Neural crest cell (in vitro differentiated cells): ENCODE measurements at regions not wholly inside any gene's neighbourhood (a gene's known extent, or its start where the extent isn't known, plus 50 kb on each side); places are given as distances from the start of the nearest gene placed in this dataset.

Source experiments
- DNase-seq: peaks from one replicate; pipeline ENCODE4 v3.0.0; 2021; ENCODE audit warnings: low read depth, mixed read lengths, low spot score
- H3K27ac Mint-ChIP-seq: one replicate; pipeline ENCODE4 v1.8.0; 2021; ENCODE audit warnings: mild to moderate bottlenecking, mixed read lengths; ENCODE audit not compliant: unreplicated experiment
- H3K27me3 Mint-ChIP-seq: 2 replicates; pipeline ENCODE4 v1.8.0; 2021; ENCODE audit warnings: low read depth, mild to moderate bottlenecking, mixed read lengths
- H3K36me3 Mint-ChIP-seq: 2 replicates; pipeline ENCODE4 v1.8.0; 2021; ENCODE audit warnings: low read depth, mild to moderate bottlenecking, mixed read lengths
- H3K4me1 Mint-ChIP-seq: 2 replicates; pipeline ENCODE4 v1.8.0; 2021; ENCODE audit warnings: mixed read lengths
- H3K4me3 Mint-ChIP-seq: one replicate; pipeline ENCODE4 v1.8.0; 2021; ENCODE audit warnings: mild to moderate bottlenecking, mixed read lengths
- H3K9me3 Mint-ChIP-seq: 2 replicates; pipeline ENCODE4 v1.8.0; 2021; ENCODE audit warnings: mixed read lengths
- TF ChIP-seq, protein P1 (sequence below): fragments of 200-600 bp; sonication (generic); conservative IDR thresholded peaks from 2 replicates; pipeline ENCODE4 v1.5.0; 2021; ENCODE audit warnings: antibody characterized with exemption, mild to moderate bottlenecking

DNA sequence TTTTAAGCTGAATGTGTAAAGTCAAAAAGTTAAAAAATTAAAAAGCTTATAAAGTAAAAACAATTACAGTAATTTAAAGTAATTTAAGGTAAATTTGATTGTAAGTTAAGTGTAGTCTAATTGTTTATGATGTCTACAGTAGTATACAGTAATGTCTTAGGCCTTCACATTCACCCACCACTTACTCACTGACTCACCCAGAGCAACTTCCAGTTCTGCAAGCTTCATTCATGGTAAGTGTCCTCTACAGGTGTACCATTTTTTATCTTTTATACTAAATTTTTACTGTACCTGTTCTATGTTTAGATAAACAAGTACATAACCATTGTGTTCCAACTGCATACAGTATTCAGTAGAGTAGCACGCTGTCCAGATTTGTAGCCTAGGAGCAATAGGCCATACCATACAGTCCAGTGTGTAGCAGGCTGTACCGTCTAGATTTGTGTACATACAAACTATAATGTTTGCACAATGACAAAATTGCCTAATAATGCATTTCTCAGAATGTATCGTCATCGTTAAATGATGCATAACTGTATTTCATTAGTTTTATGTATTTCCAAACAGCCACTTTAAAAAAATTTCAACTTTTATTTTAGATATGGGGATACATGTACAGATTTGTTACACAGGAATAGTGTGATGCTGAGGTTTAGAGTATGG lies 319.3 kb downstream of the DYSF start:
- H3K36me3 Mint-ChIP-seq = no peaks in the 10 kb centered on the region
- no peak overlapping the region for H3K27ac Mint-ChIP-seq
- no peaks in the 10 kb centered on the region for H3K27me3 Mint-ChIP-seq
- H3K9me3 Mint-ChIP-seq = peaks cover 4% of the 10 kb centered on the region
- no peak overlapping the region for H3K4me3 Mint-ChIP-seq
- TF ChIP-seq, protein P1, sequence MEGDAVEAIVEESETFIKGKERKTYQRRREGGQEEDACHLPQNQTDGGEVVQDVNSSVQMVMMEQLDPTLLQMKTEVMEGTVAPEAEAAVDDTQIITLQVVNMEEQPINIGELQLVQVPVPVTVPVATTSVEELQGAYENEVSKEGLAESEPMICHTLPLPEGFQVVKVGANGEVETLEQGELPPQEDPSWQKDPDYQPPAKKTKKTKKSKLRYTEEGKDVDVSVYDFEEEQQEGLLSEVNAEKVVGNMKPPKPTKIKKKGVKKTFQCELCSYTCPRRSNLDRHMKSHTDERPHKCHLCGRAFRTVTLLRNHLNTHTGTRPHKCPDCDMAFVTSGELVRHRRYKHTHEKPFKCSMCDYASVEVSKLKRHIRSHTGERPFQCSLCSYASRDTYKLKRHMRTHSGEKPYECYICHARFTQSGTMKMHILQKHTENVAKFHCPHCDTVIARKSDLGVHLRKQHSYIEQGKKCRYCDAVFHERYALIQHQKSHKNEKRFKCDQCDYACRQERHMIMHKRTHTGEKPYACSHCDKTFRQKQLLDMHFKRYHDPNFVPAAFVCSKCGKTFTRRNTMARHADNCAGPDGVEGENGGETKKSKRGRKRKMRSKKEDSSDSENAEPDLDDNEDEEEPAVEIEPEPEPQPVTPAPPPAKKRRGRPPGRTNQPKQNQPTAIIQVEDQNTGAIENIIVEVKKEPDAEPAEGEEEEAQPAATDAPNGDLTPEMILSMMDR = no peak
- H3K4me1 Mint-ChIP-seq = peaks cover 4% of the 10 kb centered on the region
- DNase-seq = no peak

DNA sequence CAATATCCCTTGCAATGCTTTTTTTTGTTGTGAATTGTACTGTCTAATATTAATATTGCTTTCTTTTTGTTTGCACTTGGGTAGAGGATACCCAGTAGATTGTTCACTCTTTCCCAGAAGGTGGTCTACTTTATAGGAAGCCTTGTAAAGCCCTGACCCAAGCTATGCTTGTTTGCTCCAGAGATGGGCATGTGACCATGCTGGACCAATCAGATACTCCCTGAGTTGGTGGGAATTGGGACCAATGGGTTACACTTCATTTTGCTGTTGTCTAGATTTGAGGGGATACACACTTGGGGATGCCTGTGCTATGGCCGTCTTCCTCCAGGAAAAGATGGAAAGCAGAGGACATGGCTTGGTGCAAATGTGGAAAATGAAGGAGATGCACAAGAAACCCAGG lies 314.3 kb downstream of the DYSF start:
- Mint-ChIP-seq H3K36me3 (no peaks in the 10 kb centered on the region), H3K9me3 (peaks cover 6% of the 10 kb centered on the region), H3K4me1 (peaks cover 5% of the 10 kb centered on the region), H3K27ac (no peak overlapping the region), H3K4me3 (no peak overlapping the region), H3K27me3 (no peaks in the 10 kb centered on the region)
- TF ChIP-seq, protein P1 = no peak
- no peak for DNase-seq

DNA sequence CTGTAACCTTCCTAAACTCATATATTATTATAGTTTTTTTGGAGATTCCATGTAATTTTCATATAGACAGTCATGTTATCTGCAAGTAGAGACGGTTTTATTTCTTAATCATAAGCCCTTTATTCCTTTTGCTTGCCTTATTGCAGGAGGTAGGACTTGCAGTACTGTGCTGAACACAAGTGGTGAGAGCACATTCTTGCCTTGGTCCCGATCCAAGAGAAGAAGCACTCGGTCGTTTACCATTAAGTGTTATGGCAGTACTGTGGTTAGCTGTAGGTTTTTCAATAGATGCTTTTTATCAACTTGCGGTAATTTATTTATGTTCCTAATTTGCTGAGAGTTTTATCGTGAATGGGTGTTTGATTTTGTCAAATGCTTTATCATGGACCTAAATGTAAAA lies 305.7 kb downstream of the DYSF start:
- Mint-ChIP-seq H3K4me3 (no peak overlapping the region), H3K9me3 (peaks cover 2% of the 10 kb centered on the region), H3K4me1 (no peaks in the 10 kb centered on the region), H3K27me3 (no peaks in the 10 kb centered on the region), H3K27ac (no peak overlapping the region), H3K36me3 (no peaks in the 10 kb centered on the region)
- DNase-seq = no peak
- TF ChIP-seq, protein P1 = no peak

DNA sequence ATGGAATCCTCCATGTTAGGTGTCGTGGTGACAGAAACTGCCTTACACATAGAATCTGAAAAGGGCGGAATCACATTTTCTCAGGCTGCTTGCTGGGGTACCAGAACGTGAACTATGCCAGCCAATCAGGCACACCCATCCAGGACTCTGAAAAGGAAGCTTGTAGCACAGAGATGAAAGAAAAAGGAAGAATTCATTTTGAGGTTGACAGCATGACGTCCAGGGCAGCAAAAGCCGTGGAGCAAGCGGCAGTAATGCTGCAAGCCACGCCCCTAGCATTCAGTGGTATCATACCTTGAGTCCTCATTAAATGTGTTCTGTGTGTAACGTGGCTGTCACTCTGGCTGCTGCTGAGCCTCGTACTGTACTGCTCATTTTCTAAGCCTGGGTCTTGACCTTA lies 304.0 kb downstream of the DYSF start:
- H3K4me1 Mint-ChIP-seq = no peaks in the 10 kb centered on the region
- no peak for DNase-seq
- no peak overlapping the region for H3K27ac Mint-ChIP-seq
- H3K27me3 Mint-ChIP-seq = no peaks in the 10 kb centered on the region
- H3K36me3 Mint-ChIP-seq = no peaks in the 10 kb centered on the region
- H3K9me3 Mint-ChIP-seq = peaks cover 6% of the 10 kb centered on the region
- no peak overlapping the region for H3K4me3 Mint-ChIP-seq
- TF ChIP-seq, protein P1 = no peak

DNA sequence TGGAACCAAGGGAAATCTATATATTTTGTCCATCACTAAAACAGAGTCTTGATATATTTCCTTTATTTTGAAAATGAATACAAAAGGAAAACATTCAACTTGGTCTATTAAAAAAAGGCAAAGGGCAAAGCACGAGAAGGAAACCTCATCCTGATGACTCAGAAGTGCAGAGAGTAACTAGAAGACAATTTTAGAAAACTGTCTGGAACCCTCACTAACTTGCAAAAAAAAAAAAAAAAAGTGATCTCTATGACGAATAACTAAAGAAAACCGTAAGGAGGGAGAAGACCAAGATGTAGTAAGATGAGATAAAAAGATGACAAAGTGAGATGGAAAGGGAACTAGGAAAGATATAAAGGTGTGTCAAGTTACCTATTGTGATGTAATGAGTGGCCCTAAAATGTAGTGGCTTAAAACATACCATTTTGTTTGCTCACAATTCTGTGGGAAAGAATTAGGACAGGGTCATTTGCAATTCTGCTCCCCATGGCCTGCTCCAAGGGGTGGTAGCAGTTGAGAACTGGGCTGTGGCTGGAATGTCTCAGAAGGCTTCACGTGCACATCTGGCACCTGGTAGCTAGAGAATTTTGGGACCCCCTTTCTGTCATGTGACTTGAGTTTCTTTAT lies 303.0 kb downstream of the DYSF start:
- no peaks in the 10 kb centered on the region for H3K4me1 Mint-ChIP-seq
- no peak for DNase-seq
- H3K36me3 Mint-ChIP-seq = no peaks in the 10 kb centered on the region
- H3K4me3 Mint-ChIP-seq = no peak overlapping the region
- no peak overlapping the region for H3K27ac Mint-ChIP-seq
- TF ChIP-seq, protein P1 = no peak
- H3K27me3 Mint-ChIP-seq = no peaks in the 10 kb centered on the region
- H3K9me3 Mint-ChIP-seq = peaks cover 9% of the 10 kb centered on the region
